HepG2 (cell line): ENCODE measurements at regions not wholly inside any gene's neighbourhood (a gene's known extent, or its start where the extent isn't known, plus 50 kb on each side); places are given as distances from the start of the nearest gene placed in this dataset.

Experiments used
- ATAC-seq: fragments of 200-7000 bp; cut with Tn5 transposase; 3 replicates; pipeline ENCODE4 v1.9.1; 2020; ENCODE audit warnings: mild to moderate bottlenecking, moderate library complexity
- BruUV-seq: library from RNA; stranded (reverse); fragments of 400-500 nt; replicated peaks from 2 replicates; lab custom pipeline; 2021; lab: Mats Ljungman, UMichigan
- CTCF ChIA-PET: fragments of 300-600 bp; formaldehyde crosslinking; extraction: SDS; loops from one replicate; lab custom pipeline; 2021; ENCODE audit warnings: low total read pairs, inconsistent platforms, low intra/inter-chr PET ratio; lab: Yijun Ruan, JAX
- POLR2A ChIA-PET: fragments of 350-600 bp; sonication (Branson Sonifier 250); formaldehyde crosslinking; loops from one replicate; lab custom pipeline; 2020; ENCODE audit warnings: antibody characterized with exemption, inconsistent platforms; lab: Yijun Ruan, JAX
- DNase-seq: peaks from one replicate; pipeline ENCODE4 v3.0.0-alpha.2; 2015; ENCODE audit warnings: low spot score
- FAIRE-seq: peaks from 3 replicates; lab custom pipeline; 2011; peaks lifted over from hg19 to GRCh38; lab: Jason Lieb, UNC
- H2AFZ ChIP-seq: one replicate; pipeline ENCODE4 v1.6.1; 2011; ENCODE audit warnings: low read length, inconsistent platforms
- H3K27ac ChIP-seq: fragments of 300-600 bp; 3 replicates; pipeline ENCODE4 v1.8.0; 2011; ENCODE audit warnings: mixed run types, mild to moderate bottlenecking, mixed read lengths, low read length, inconsistent platforms; ENCODE audit not compliant: insufficient read depth; ENCODE audit errors: extremely low read length
- H3K27me3 ChIP-seq, 2 experiments: fragments of 200-600 bp in 1 of 2; 2 replicates in 1 of 2; 3 replicates in 1 of 2; pipeline versions ENCODE4 v1.6.0 to v1.8.0; 2011; ENCODE audit warnings: low read length in 2 of 2, mild to moderate bottlenecking in 2 of 2, moderate library complexity in 2 of 2, inconsistent platforms in 1 of 2; ENCODE audit not compliant: insufficient read depth in 2 of 2, control insufficient read depth in 1 of 2
- H3K36me3 ChIP-seq, 2 experiments: fragments of 200-600 bp in 1 of 2; replicated peaks in 1 of 2; 2 replicates in 1 of 2; 3 replicates in 1 of 2; pipeline versions ENCODE4 v1.5.1 to v1.8.0; 2011; ENCODE audit warnings: low read length in 2 of 2, inconsistent platforms in 1 of 2; ENCODE audit not compliant: insufficient read depth in 2 of 2, control insufficient read depth in 1 of 2
- H3K4me1 ChIP-seq: 2 replicates; pipeline ENCODE4 v1.5.1; 2012; ENCODE audit warnings: low read length, inconsistent platforms; ENCODE audit not compliant: insufficient read depth
- H3K4me2 ChIP-seq: 2 replicates; pipeline ENCODE4 v1.6.0; 2011; ENCODE audit warnings: low read depth, low read length, inconsistent platforms
- H3K4me3 ChIP-seq, 3 experiments: fragments of 200-600 bp in 1 of 3; sonication (generic), shearing (Covaris generic) in 1 of 3; replicated peaks in 1 of 3; 2 replicates each; pipeline ENCODE4 v1.5.1; 2011 to 2016; ENCODE audit warnings: low read length in 3 of 3, inconsistent platforms in 2 of 3, low read depth in 2 of 3, mild to moderate bottlenecking in 2 of 3, control low read depth in 1 of 3, mixed read lengths in 1 of 3; ENCODE audit not compliant: insufficient read depth in 1 of 3
- H3K79me2 ChIP-seq: one replicate; pipeline ENCODE4 v1.6.1; 2011; ENCODE audit warnings: low read length, inconsistent platforms; ENCODE audit not compliant: insufficient read depth
- H3K9ac ChIP-seq: 2 replicates; pipeline ENCODE4 v1.6.0; 2011; ENCODE audit warnings: mild to moderate bottlenecking, low read depth, low read length, inconsistent platforms; ENCODE audit not compliant: insufficient read depth
- H3K9me3 ChIP-seq: 2 replicates; pipeline ENCODE4 v1.5.1; 2012; ENCODE audit warnings: mild to moderate bottlenecking, low read length
- H4K20me1 ChIP-seq: 2 replicates; pipeline ENCODE4 v1.6.0; 2011; ENCODE audit warnings: inconsistent platforms, mild to moderate bottlenecking, low read length, moderate library complexity; ENCODE audit not compliant: insufficient read depth
- BCL3 ChIP-seq: sonication (generic); formaldehyde crosslinking; IDR thresholded peaks from 2 replicates; pipeline ENCODE4 v1.5.1; 2020; ENCODE audit warnings: mild to moderate bottlenecking, missing genetic modification reagents, moderate library complexity
- LBX2 ChIP-seq: sonication (generic); formaldehyde crosslinking; IDR thresholded peaks from 2 replicates; pipeline ENCODE4 v1.5.0; 2020; ENCODE audit warnings: missing genetic modification reagents, mild to moderate bottlenecking, borderline replicate concordance
- MBD4 ChIP-seq: IDR thresholded peaks from 2 replicates; pipeline ENCODE4 v1.6.1; 2012; ENCODE audit warnings: low read length, inconsistent platforms, borderline replicate concordance
- PCBP2 ChIP-seq: fragments of 200-400 bp; formaldehyde crosslinking; optimal IDR thresholded peaks from 2 replicates; pipeline ENCODE3; 2018; ENCODE audit warnings: low read length, low read depth; ENCODE audit not compliant: poor library complexity, severe bottlenecking
- RAD21 ChIP-seq: fragments of 450-650 bp; formaldehyde crosslinking; IDR thresholded peaks from 2 replicates; pipeline ENCODE4 v1.5.0; 2020; ENCODE audit warnings: mild to moderate bottlenecking
- RBAK ChIP-seq: sonication (generic); formaldehyde crosslinking; IDR thresholded peaks from 2 replicates; pipeline ENCODE4 v1.5.1; 2020; ENCODE audit warnings: mild to moderate bottlenecking, missing genetic modification reagents
- SAFB2 ChIP-seq: sonication (generic); formaldehyde crosslinking; IDR thresholded peaks from 2 replicates; pipeline ENCODE4 v1.5.1; 2020; ENCODE audit warnings: missing genetic modification reagents, low read depth, mild to moderate bottlenecking, borderline replicate concordance
- TAF1 ChIP-seq: sonication (generic); formaldehyde crosslinking; IDR thresholded peaks from 2 replicates; pipeline ENCODE4 v1.4.0; 2020; ENCODE audit warnings: missing genetic modification reagents
- ZNF10 ChIP-seq: sonication (generic); formaldehyde crosslinking; IDR thresholded peaks from 2 replicates; pipeline ENCODE4 v1.4.0; 2020; ENCODE audit warnings: mild to moderate bottlenecking, low read depth, missing genetic modification reagents, borderline replicate concordance
- ZNF138 ChIP-seq: sonication (generic); formaldehyde crosslinking; IDR thresholded peaks from 2 replicates; pipeline ENCODE4 v1.5.0; 2020; ENCODE audit warnings: mild to moderate bottlenecking, low read depth, missing genetic modification reagents
- ZNF337 ChIP-seq: sonication (generic); formaldehyde crosslinking; IDR thresholded peaks from 2 replicates; pipeline ENCODE4 v1.5.1; 2020; ENCODE audit warnings: missing genetic modification reagents, low read depth, mild to moderate bottlenecking, borderline replicate concordance
- ZNF432 ChIP-seq: sonication (generic); formaldehyde crosslinking; IDR thresholded peaks from 2 replicates; pipeline ENCODE4 v1.5.0; 2020; ENCODE audit warnings: missing genetic modification reagents, mild to moderate bottlenecking, borderline replicate concordance
- ZNF513 ChIP-seq: sonication (generic); formaldehyde crosslinking; conservative IDR thresholded peaks from 2 replicates; pipeline ENCODE4 v1.5.0; 2020; ENCODE audit warnings: missing genetic modification reagents
- ZNF543 ChIP-seq: sonication (generic); formaldehyde crosslinking; IDR thresholded peaks from 2 replicates; pipeline ENCODE4 v1.4.0; 2020; ENCODE audit warnings: mild to moderate bottlenecking, missing genetic modification reagents
- ZNF557 ChIP-seq: sonication (generic); formaldehyde crosslinking; IDR thresholded peaks from 2 replicates; pipeline ENCODE4 v1.4.0; 2020; ENCODE audit warnings: missing genetic modification reagents
- ZNF564 ChIP-seq: sonication (generic); formaldehyde crosslinking; IDR thresholded peaks from 2 replicates; pipeline ENCODE4 v1.8.1; 2023; ENCODE audit warnings: mild to moderate bottlenecking, missing genetic modification reagents
- ZNF780A ChIP-seq: sonication (generic); formaldehyde crosslinking; IDR thresholded peaks from 2 replicates; pipeline ENCODE4 v1.8.0; 2022; ENCODE audit warnings: mild to moderate bottlenecking, missing genetic modification reagents, moderate library complexity
- WGBS: methylation state at CpG from one replicate; pipeline ENCODE4 v1.1.6; 2017; ENCODE audit warnings: low lambda C conversion rate; 5-methylcytosine and 5-hydroxymethylcytosine counted together
- in situ Hi-C: cut with HindIII; loops from 2 replicates; pipeline ENCODE4 v1.10.0; 2017; ENCODE audit warnings: low pct_unique_long_range_greater_than_20kb; ENCODE audit not compliant: extremely low pct_ligation_motif_present
- intact Hi-C: fragments of 100-400 bp; cut with micrococcal nuclease; formaldehyde crosslinking; loops from one replicate; pipeline ENCODE4 v1.10.0; 2022; ENCODE audit not compliant: unreplicated experiment
- TF ChIP-seq, protein P1 (sequence below): sonication (generic); formaldehyde crosslinking; IDR thresholded peaks from 2 replicates; pipeline ENCODE4 v1.4.0; 2020; ENCODE audit warnings: mild to moderate bottlenecking, missing genetic modification reagents, borderline replicate concordance
- TF ChIP-seq, protein P2 (sequence below): fragments of 450-650 bp; IDR thresholded peaks from 2 replicates; pipeline ENCODE4 v1.6.1; 2017

- no peaks in the 10 kb centered on the region for H3K4me1 ChIP-seq
- no peaks in the 10 kb centered on the region for H4K20me1 ChIP-seq
- POLR2A ChIA-PET, result no interaction called here
- no peak for ATAC-seq
- no peak for DNase-seq
- H2AFZ ChIP-seq, result no peak overlapping the region
- intact Hi-C loops, result no loop called here
- FAIRE-seq, result no peak
- H3K9me3 ChIP-seq, result peaks cover 27% of the 10 kb centered on the region
- H3K9ac ChIP-seq, result no peak overlapping the region
- TF ChIP-seq ZNF780A (CRISPR knock-in tag), result no peak
- TF ChIP-seq, protein P1, sequence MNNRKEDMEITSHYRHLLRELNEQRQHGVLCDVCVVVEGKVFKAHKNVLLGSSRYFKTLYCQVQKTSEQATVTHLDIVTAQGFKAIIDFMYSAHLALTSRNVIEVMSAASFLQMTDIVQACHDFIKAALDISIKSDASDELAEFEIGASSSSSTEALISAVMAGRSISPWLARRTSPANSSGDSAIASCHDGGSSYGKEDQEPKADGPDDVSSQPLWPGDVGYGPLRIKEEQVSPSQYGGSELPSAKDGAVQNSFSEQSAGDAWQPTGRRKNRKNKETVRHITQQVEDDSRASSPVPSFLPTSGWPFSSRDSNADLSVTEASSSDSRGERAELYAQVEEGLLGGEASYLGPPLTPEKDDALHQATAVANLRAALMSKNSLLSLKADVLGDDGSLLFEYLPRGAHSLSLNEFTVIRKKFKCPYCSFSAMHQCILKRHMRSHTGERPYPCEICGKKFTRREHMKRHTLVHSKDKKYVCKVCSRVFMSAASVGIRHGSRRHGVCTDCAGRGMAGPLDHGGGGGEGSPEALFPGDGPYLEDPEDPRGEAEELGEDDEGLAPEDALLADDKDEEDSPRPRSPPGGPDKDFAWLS, result no peak
- no peak for TF ChIP-seq ZNF10 (CRISPR knock-in tag)
- no peak for TF ChIP-seq ZNF138 (CRISPR knock-in tag)
- no peak for TF ChIP-seq RBAK (CRISPR knock-in tag)
- no peak for TF ChIP-seq BCL3 (CRISPR knock-in tag)
- no peak for TF ChIP-seq ZNF432 (CRISPR knock-in tag)
- no peak for TF ChIP-seq RAD21 (CRISPR knock-in tag)
- no peak for TF ChIP-seq TAF1 (CRISPR knock-in tag)
- TF ChIP-seq ZNF557 (CRISPR knock-in tag), result no peak
- no peak for TF ChIP-seq PCBP2
- no peak for TF ChIP-seq ZNF564 (CRISPR knock-in tag)
- TF ChIP-seq MBD4, result no peak
- no peak for TF ChIP-seq SAFB2 (CRISPR knock-in tag)
- TF ChIP-seq ZNF513, result no peak
- no peak for TF ChIP-seq ZNF543
- TF ChIP-seq, protein P2, sequence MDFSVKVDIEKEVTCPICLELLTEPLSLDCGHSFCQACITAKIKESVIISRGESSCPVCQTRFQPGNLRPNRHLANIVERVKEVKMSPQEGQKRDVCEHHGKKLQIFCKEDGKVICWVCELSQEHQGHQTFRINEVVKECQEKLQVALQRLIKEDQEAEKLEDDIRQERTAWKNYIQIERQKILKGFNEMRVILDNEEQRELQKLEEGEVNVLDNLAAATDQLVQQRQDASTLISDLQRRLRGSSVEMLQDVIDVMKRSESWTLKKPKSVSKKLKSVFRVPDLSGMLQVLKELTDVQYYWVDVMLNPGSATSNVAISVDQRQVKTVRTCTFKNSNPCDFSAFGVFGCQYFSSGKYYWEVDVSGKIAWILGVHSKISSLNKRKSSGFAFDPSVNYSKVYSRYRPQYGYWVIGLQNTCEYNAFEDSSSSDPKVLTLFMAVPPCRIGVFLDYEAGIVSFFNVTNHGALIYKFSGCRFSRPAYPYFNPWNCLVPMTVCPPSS, result no peak
- TF ChIP-seq ZNF337 (CRISPR knock-in tag), result no peak
- TF ChIP-seq LBX2 (CRISPR knock-in tag), result no peak
- TF ChIP-seq, all 625 proteins: peak for 0
- H3K36me3 ChIP-seq, result no peaks in the 10 kb centered on the region
- H3K4me3 ChIP-seq, result no peak overlapping the region
- in situ Hi-C loops, result no loop called here
- no peak overlapping the region for H3K4me2 ChIP-seq
- H3K79me2 ChIP-seq, result no peaks in the 10 kb centered on the region
- WGBS, result 0% methylated on average over 2 of the region's 2 CpGs
- CTCF ChIA-PET, result no interaction called here
- no peak overlapping the region for H3K27ac ChIP-seq
- no TSS peak for BruUV-seq
- H3K27me3 ChIP-seq, result no peaks in the 10 kb centered on the region
These were observed 102.0 kb downstream of the DMRTA1 start for GRCh38 chr9:22548625-22549024.
